Neuronal stem cell (in vitro differentiated cells): ENCODE measurements at regions not wholly inside any gene's neighbourhood (a gene's known extent, or its start where the extent isn't known, plus 50 kb on each side); places are given as distances from the start of the nearest gene placed in this dataset.

Source experiments
- DNase-seq: peaks from one replicate; pipeline ENCODE4 v3.0.0-alpha.2; 2013; ENCODE audit warnings: low spot score
- H2AFZ ChIP-seq: one replicate; pipeline ENCODE4 v1.6.1; 2013; ENCODE audit warnings: mild to moderate bottlenecking, low read length, inconsistent platforms
- H2AK5ac ChIP-seq: 2 replicates; pipeline ENCODE4 v1.6.1; 2013; ENCODE audit warnings: low read depth, mild to moderate bottlenecking, inconsistent platforms, low read length, moderate library complexity, mixed read lengths
- H2BK120ac ChIP-seq: 2 replicates; pipeline ENCODE4 v1.6.1; 2013; ENCODE audit warnings: low read depth, mild to moderate bottlenecking, inconsistent platforms, low read length, moderate library complexity, mixed read lengths
- H2BK12ac ChIP-seq: one replicate; pipeline ENCODE4 v1.6.1; 2013; ENCODE audit warnings: low read length, inconsistent platforms
- H2BK15ac ChIP-seq: 2 replicates; pipeline ENCODE4 v1.6.1; 2013; ENCODE audit warnings: mild to moderate bottlenecking, low read length, inconsistent platforms, mixed read lengths
- H2BK5ac ChIP-seq: one replicate; pipeline ENCODE4 v1.6.1; 2013; ENCODE audit warnings: inconsistent platforms, mild to moderate bottlenecking, low read length, moderate library complexity
- H3K14ac ChIP-seq: one replicate; pipeline ENCODE4 v1.6.1; 2013; ENCODE audit warnings: low read length, inconsistent platforms
- H3K18ac ChIP-seq: 2 replicates; pipeline ENCODE4 v1.6.1; 2013; ENCODE audit warnings: low read length, inconsistent platforms
- H3K23ac ChIP-seq: 2 replicates; pipeline ENCODE4 v1.6.1; 2013; ENCODE audit warnings: low read depth, mild to moderate bottlenecking, mixed read lengths, low read length, inconsistent platforms; ENCODE audit not compliant: poor library complexity
- H3K27ac ChIP-seq: replicated peaks from 3 replicates; pipeline ENCODE4 v1.5.1; 2013; ENCODE audit warnings: low read length, inconsistent platforms
- H3K27me3 ChIP-seq, 3 experiments: 2 replicates each; pipeline ENCODE4 v1.6.1; 2013; ENCODE audit warnings: low read length in 3 of 3, mild to moderate bottlenecking in 2 of 3, inconsistent platforms in 1 of 3, low read depth in 1 of 3, mixed read lengths in 1 of 3, moderate library complexity in 1 of 3; ENCODE audit not compliant: control insufficient read depth in 3 of 3, insufficient read depth in 3 of 3
- H3K36me3 ChIP-seq, 2 donors: replicated peaks in 1 of 2; 2 replicates each; pipeline ENCODE4 v1.6.1; 2013; ENCODE audit warnings: low read length in 2 of 2; ENCODE audit not compliant: control insufficient read depth in 2 of 2, insufficient read depth in 2 of 2
- H3K4ac ChIP-seq: 2 replicates; pipeline ENCODE4 v1.6.1; 2013; ENCODE audit warnings: inconsistent platforms, mild to moderate bottlenecking, low read length, moderate library complexity
- H3K4me1 ChIP-seq, 2 donors: 1 replicate in 1 of 2; 2 replicates in 1 of 2; pipeline ENCODE4 v1.6.1; 2013; ENCODE audit warnings: low read length in 2 of 2, low read depth in 1 of 2; ENCODE audit not compliant: control insufficient read depth in 2 of 2, insufficient read depth in 1 of 2
- H3K4me2 ChIP-seq: one replicate; pipeline ENCODE4 v1.6.1; 2013; ENCODE audit warnings: mild to moderate bottlenecking, low read length, inconsistent platforms; ENCODE audit not compliant: insufficient read depth, poor library complexity, severe bottlenecking
- H3K4me3 ChIP-seq, 2 donors: 2 replicates each; pipeline ENCODE4 v1.5.1; 2013; ENCODE audit warnings: low read length in 2 of 2, mild to moderate bottlenecking in 2 of 2, inconsistent platforms in 1 of 2, moderate library complexity in 1 of 2
- H3K79me1 ChIP-seq: one replicate; pipeline ENCODE4 v1.6.1; 2013; ENCODE audit warnings: low read depth, mild to moderate bottlenecking, inconsistent platforms, low read length, moderate library complexity
- H3K9ac ChIP-seq: one replicate; pipeline ENCODE4 v1.6.1; 2013; ENCODE audit warnings: mild to moderate bottlenecking, low read depth, low read length, inconsistent platforms; ENCODE audit not compliant: poor library complexity
- H3K9me3 ChIP-seq, 2 donors: replicated peaks in 1 of 2; 2 replicates each; pipeline versions ENCODE3 to v1.6.1; 2013; ENCODE audit warnings: low read length in 2 of 2, mild to moderate bottlenecking in 2 of 2, inconsistent platforms in 1 of 2, low read depth in 1 of 2, mixed read lengths in 1 of 2, moderate library complexity in 1 of 2; ENCODE audit not compliant: control insufficient read depth in 2 of 2, insufficient read depth in 1 of 2
- H4K8ac ChIP-seq: one replicate; pipeline ENCODE4 v1.6.1; 2013; ENCODE audit warnings: low read depth, mild to moderate bottlenecking, inconsistent platforms, low read length, moderate library complexity
- H4K91ac ChIP-seq: one replicate; pipeline ENCODE4 v1.6.1; 2013; ENCODE audit warnings: low read length, low read depth, mild to moderate bottlenecking, inconsistent platforms; ENCODE audit not compliant: poor library complexity
- WGBS, 2 donors: extraction: QIAGEN DNeasy Blood & Tissue Kit; methylation state at CpG; one replicate each; pipeline ENCODE4 v1.1.7; 2013; ENCODE audit warnings: missing lambda C conversion rate in 2 of 2, mixed read lengths in 1 of 2; ENCODE audit not compliant: insufficient read length in 2 of 2, insufficient replicate concordance in 1 of 2; ENCODE audit errors: extremely low coverage in 2 of 2; 5-methylcytosine and 5-hydroxymethylcytosine counted together

DNA sequence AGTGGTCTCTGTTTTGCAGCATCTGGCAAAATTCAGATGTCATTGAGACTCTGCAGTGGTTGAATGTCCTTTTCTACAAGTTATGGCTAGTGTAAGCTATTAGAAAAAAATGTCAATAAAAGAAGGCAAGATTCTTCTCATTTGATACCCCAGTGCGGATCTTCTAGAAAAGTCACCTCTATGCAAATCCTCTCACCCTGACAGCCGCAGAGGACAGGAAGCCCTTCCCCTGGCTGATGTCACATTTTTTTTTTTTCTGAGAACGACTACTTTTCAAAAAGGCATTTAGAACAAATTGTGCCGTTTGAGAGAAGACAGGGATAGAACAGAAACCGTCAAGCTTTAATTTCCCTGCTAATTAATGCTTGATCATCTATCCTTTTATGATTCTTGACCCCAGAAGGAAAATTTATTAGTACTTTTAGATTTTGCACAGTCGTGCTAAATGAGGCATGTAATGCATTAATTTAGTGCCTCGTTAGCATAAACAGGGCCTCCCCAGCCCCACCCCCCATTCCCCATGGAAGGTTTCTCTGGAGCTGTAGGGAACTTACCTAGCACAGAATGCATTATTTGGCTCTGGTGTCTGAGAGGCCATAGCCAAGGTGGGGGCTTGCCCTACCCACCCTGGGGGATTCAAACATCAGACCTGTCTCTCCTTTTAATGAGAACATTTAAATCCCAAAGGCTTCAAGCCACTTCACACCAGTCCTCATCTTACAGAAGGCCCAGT is 183.8 kb downstream of the OPA1 start:
- Histone ChIP-seq H3K4ac (no peak overlapping the region), H2AFZ (no peak overlapping the region), H2BK120ac (no peak overlapping the region), H3K23ac (no peak overlapping the region), H2BK15ac (no peak overlapping the region), H4K8ac (no peak overlapping the region), H3K9me3 (no peaks in the 10 kb centered on the region), H4K91ac (no peak overlapping the region), H3K4me3 (no peak overlapping the region), H2AK5ac (no peak overlapping the region), H3K36me3 (no peaks in the 10 kb centered on the region), H3K9ac (no peak overlapping the region), H3K4me1 (peaks cover 37 to 58% of the 10 kb centered on the region in 2 donors), H2BK5ac (no peak overlapping the region), H2BK12ac (no peak overlapping the region), H3K79me1 (no peaks in the 10 kb centered on the region), H3K14ac (no peak overlapping the region), H3K27ac (no peak overlapping the region), H3K4me2 (no peak overlapping the region), H3K27me3 (peaks cover 0 to 46% (median 11%) of the 10 kb centered on the region in 3 experiments), H3K18ac (no peak overlapping the region)
- DNase-seq, result no peak
- WGBS, 2 donors, result no CpG with 5 or more reads among the region's 7 CpGs

DNA sequence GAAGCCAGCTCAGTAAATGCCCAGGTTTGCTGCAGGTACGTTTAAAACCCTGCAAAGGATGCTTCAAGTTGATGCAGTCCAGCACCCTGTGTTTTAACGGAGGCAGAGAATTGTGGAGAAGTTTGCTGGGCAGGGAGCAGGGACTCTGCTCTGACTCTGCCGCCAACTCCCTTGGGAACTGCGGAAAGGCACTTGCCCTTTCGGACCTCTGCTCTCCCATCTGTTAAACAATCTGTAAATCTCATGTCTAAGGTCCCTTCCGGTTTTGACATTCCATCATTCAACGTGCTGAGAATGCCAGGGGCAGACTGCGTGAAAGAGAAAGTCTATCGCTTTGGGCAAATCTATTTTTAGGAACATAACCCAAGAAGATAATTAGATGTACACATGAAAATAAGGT is 184.5 kb downstream of the OPA1 start:
- Histone ChIP-seq H2BK15ac (no peak overlapping the region), H3K4me3 (no peak overlapping the region), H3K4me1 (peaks cover 40 to 53% of the 10 kb centered on the region in 2 donors), H3K27me3 (peaks cover 0 to 48% (median 11%) of the 10 kb centered on the region in 3 experiments), H3K9ac (no peak overlapping the region), H4K91ac (no peak overlapping the region), H2BK5ac (no peak overlapping the region), H3K27ac (no peak overlapping the region), H4K8ac (no peak overlapping the region), H3K79me1 (no peaks in the 10 kb centered on the region), H3K9me3 (no peaks in the 10 kb centered on the region), H3K36me3 (no peaks in the 10 kb centered on the region), H3K18ac (no peak overlapping the region), H2AFZ (no peak overlapping the region), H3K4me2 (no peak overlapping the region), H2AK5ac (no peak overlapping the region), H2BK120ac (no peak overlapping the region), H3K14ac (no peak overlapping the region), H3K4ac (no peak overlapping the region), H2BK12ac (no peak overlapping the region), H3K23ac (no peak overlapping the region)
- no CpG with 5 or more reads among the region's 9 CpGs for WGBS, 2 donors
- DNase-seq, result no peak

DNA sequence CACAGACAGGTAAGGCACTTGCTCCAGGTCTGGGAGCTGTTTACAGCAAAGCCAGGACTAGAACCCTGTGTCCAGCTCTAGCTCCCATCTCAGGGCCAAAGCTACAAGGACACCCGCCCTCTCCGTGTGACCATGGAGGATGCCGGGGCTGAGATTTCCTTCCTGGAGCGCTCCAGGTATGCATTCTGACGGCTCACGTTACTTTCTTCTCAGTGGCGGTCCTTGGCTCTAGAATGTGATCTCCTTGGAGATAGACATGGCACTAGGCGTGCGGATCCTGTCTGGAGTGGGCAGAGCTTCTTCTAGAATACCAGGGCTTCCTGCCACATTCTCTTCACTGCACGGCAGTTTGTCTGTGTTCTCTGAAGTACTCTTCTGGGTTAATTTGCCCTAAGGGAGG is 185.7 kb downstream of the OPA1 start:
- Histone ChIP-seq H3K9me3 (no peaks in the 10 kb centered on the region), H2BK120ac (no peak overlapping the region), H3K4me3 (no peak overlapping the region), H2AFZ (no peak overlapping the region), H3K27me3 (peaks cover 0 to 42% (median 5%) of the 10 kb centered on the region in 3 experiments), H2BK15ac (no peak overlapping the region), H4K8ac (no peak overlapping the region), H3K18ac (no peak overlapping the region), H3K4me1 (peaks cover 37 to 42% of the 10 kb centered on the region in 2 donors), H2BK12ac (no peak overlapping the region), H2AK5ac (no peak overlapping the region), H4K91ac (no peak overlapping the region), H3K9ac (no peak overlapping the region), H3K36me3 (no peaks in the 10 kb centered on the region), H3K4ac (no peak overlapping the region), H3K4me2 (no peak overlapping the region), H3K27ac (no peak overlapping the region), H2BK5ac (no peak overlapping the region), H3K14ac (no peak overlapping the region), H3K23ac (no peak overlapping the region), H3K79me1 (no peaks in the 10 kb centered on the region)
- DNase-seq, result no peak
- no CpG with 5 or more reads among the region's 10 CpGs for WGBS, 2 donors

DNA sequence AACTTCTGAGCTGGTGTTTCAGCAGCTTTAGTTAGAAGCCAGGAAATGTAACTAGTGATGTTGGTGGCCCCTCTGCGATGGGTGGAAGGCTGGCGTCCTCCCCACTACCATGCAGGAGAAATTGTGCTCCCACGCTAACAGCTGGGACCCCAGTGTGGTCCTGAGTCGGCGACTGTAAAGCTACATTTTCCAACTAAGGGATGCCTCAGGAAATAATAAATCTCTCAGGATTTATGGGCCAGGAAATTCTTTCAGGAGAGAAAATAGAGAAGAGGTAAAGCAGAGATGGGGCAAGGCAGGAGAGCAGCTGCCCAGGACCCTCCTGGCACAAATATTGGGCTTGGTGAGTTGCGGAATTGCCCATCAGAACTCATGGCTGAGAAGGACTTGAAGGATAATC is 186.9 kb downstream of the OPA1 start:
- Histone ChIP-seq H4K8ac (no peak overlapping the region), H3K14ac (no peak overlapping the region), H3K27ac (no peak overlapping the region), H2AK5ac (no peak overlapping the region), H3K4ac (no peak overlapping the region), H3K9me3 (no peaks in the 10 kb centered on the region), H3K23ac (no peak overlapping the region), H3K4me1 (peaks cover 36% of the 10 kb centered on the region in 2 donors), H3K27me3 (peaks cover 0 to 29% (median 0%) of the 10 kb centered on the region in 3 experiments), H3K4me3 (no peak overlapping the region), H2BK12ac (no peak overlapping the region), H3K36me3 (no peaks in the 10 kb centered on the region), H4K91ac (no peak overlapping the region), H2AFZ (no peak overlapping the region), H3K9ac (no peak overlapping the region), H3K18ac (no peak overlapping the region), H2BK5ac (no peak overlapping the region), H3K79me1 (no peaks in the 10 kb centered on the region), H2BK120ac (no peak overlapping the region), H2BK15ac (no peak overlapping the region), H3K4me2 (no peak overlapping the region)
- WGBS, 2 donors, result no CpG with 5 or more reads among the region's 6 CpGs
- no peak for DNase-seq
